Suppressor macrophage treated with lipopolysaccharide for 4 hours (primary cell): ENCODE measurements at regions not wholly inside any gene's neighbourhood (a gene's known extent, or its start where the extent isn't known, plus 50 kb on each side); places are given as distances from the start of the nearest gene placed in this dataset.
"Not testable (repeated sequence)": the region's sequence is repeated elsewhere in the genome, so short reads cannot be mapped to it uniquely, and the experiment has no call there.

Source experiments
- DNase-seq: peaks from one replicate; pipeline ENCODE4 v3.0.0-alpha.2; 2020

GRCh38 chr14:40072175-40072574 is 639.9 kb upstream of the FBXO33 start:
- no peak for DNase-seq

DNA sequence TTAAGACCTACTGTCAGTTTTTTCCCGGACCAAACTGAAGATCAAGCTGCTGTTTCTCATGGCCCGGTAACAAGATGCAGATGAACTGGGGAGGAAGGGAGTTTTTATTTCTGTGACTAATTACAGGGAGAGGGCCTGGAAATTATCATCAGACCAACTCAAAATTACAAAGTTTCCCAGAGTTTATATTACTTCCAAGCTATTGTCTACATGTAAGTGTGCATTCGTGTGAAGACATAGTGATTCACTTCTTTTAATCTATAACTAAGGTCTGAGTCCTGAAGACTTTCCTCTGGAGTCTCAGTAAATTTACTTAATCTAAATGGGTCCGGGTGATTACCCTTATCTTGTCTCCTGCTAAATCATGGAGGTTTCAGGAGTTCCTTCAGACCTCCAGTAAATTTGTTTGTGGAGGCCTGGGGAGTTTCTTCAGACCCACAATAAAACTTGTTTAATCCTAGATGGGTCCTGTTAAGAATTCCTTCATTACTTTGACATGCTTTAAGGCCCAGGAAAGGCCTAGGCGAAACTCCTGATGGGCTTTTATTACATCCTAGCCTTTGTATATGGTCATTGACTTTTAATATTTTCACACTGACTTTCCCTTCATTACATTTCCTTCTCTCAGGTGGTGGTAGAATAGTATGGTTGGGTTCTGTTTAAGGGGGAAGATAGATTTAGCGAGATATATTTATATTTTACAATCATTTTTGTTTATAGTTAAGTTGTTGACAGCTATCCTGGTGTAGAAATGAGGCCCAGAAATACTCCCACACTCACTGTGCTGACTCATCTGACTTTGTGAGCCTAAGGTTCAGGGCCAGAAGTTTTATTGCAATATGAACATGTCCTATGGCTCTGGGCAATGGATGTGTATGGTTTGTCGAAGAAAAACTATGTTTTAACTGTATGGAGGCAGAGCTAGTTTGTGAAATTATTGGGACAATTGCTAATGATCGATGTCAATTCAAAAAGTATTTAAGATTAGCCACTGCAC is 627.0 kb upstream of the FBXO33 start:
- DNase-seq = no peak

DNA sequence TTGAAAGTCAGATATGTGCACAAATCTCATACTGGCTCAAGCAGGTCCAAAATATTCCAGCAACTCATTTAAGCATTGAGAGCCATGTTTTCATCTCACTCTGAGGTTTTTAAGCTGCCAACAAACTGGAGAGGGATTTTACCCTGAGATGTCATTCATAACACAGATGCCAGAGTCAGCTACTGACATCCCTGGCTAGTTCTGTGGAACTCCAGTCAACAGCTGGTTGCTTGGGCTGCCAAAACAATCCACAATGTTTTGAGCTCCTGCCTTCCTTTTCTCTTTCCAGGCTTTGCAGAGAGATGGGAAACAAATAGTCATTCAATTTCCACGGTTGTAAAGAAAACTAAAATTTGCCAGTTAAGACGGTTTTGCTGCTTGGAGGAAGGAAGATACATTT is 621.2 kb upstream of the FBXO33 start:
- no peak for DNase-seq

DNA sequence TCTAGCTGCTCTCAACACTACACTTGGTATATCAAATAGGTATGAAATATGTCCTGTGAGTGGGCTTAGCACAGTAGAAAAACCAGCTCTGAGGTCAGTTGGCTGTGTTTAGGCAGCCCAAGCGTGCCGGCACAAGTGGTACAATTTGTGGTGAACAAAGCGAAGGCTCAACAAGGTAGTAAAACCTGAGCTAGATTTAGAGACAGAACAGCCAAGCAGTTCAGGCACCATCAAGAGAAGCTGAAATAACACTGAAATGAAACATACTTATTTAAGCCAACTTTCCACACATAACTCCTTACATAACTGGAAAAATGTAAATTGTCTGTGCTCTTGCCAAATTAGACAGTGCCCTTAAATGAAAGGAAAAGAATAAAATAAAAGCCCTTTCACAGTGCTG is 596.8 kb upstream of the FBXO33 start:
- DNase-seq = no peak

- no peak for DNase-seq
Measured at GRCh38 chr14:40025101-40025500, 592.9 kb upstream of the FBXO33 start.

GRCh38 chr14:40010961-40011360 is 578.7 kb upstream of the FBXO33 start:
- no peak for DNase-seq

- DNase-seq = no peak
Measured at GRCh38 chr14:40009771-40010170, 577.5 kb upstream of the FBXO33 start.

DNA sequence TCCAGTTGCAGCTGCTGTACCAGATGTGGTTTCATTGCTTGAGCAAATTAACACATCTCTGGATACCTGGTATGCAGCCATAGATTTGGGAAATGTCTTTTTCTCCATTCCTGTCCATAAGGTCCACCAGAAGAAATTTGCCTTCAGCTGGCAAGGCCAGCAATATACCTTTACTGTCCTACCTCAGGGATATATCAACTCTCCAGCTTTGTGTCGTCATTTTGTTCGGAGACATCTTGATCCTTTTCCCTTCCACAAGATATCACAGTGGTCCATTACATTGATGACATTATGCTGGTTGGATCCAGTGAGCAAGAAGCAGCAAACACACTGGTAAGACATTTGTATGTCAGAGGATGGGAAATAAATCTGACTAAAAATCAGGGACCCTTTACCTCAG is 576.1 kb upstream of the FBXO33 start:
- DNase-seq = not testable (repeated sequence)

DNA sequence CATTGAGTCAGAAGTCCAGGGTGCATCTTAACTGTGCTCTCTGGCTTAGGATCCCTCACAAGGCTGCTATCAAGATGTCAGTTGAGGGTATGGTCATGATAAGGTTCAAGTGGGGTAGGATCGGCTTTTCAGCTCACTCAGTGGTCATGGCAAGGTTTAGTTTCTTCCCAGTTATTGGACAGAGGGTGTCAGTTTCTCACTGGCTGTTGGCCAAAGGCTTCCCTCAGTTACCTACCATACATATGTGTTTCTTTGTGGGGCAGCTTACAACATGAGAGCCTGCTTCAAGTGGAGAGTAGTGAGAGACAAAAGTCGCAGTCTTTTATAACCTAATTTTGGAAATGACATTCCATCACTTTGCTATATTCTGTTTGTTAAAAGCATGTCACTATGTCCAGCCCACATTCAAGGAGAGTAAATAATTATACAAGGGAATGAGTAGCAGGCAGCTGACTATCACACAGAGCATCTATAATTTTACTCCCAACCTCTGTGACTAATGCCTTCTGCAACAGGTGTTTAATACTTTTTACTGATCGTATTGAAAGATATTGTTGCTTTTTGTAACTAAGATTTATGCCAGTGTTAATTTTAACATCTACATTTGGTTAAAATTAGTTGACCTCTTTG is 572.8 kb upstream of the FBXO33 start:
- DNase-seq = no peak

GRCh38 chr14:40003773-40004172 is 571.5 kb upstream of the FBXO33 start:
- DNase-seq = no peak

DNA sequence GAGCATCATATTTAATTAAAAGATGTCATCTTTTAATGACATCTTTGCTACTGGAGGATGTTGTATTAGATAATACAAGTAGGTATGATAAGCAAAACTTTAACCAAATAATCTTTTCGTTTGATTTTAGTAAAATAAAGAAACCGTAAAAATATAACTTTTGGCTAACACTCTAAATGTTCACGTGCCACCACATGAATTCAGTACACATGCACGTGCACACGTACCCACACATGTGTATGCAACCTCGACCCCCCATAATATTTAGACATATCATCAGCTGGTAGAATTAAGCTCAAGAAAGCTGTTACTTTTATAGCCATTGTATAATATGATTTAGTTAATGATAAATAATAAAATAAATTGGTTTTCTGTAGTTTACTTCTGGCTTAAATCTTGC is 566.6 kb upstream of the FBXO33 start:
- no peak for DNase-seq

- DNase-seq = no peak
Measured at GRCh38 chr14:39998114-39998513, 565.9 kb upstream of the FBXO33 start.

DNA sequence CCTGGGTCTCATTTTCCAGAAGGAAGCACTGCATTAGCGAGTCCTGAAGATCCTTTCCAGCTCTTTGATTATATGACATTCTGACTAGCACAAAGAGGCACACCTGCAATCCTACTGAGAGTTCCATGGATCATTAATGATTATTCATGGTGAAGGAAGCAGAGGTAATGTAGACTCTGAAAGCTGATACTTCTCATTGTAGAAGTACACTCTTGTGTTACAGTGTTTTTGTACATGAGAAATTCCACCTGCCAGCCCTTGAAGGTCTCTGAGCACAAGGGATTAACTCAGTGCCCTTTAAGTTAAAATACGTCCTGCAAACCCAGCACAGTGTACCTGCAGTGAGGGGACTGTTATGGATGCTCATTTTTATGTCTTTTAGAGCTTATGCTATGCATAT is 558.8 kb upstream of the FBXO33 start:
- DNase-seq = no peak

DNA sequence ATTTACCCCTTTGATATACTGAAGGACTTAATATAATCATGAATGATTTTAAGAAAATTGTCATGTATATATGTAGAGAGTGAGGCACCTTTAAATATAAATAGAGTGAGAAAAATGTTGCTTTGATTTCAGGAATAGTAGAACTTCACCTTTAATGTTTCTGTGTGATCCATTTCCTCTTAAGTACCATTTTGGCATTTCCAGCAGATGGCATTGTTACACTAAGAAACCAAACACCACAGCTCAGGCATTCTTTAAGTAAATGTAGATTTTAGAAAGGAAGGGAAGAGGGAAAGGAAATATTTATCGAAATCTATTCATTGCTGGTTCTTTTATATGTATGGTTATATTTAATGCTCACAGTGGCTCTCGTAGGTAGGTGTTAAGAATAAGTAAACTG is 556.7 kb upstream of the FBXO33 start:
- no peak for DNase-seq

- no peak for DNase-seq
Measured at GRCh38 chr14:39984323-39984722, 552.1 kb upstream of the FBXO33 start.

GRCh38 chr14:39977198-39977597 is 545.0 kb upstream of the FBXO33 start:
- no peak for DNase-seq

DNA sequence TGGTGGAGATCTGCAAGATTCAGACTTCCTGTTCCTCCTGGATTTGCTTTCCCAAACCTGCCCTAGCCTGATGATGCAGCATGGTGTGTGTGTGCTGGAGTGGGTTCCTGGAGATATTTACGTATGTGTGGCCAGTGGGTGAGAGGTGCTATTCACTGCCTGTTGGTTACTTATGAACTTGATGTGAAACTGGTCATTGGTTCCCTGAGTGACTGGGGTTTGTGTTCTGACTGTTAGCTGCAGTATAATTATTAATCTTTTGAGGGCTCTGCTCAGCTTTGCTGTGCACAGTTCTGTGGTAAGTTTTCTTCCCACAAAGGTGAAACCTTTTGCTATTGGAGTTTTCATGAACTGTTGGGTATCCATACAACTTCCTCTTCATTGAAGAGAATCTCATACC is 541.8 kb upstream of the FBXO33 start:
- no peak for DNase-seq

DNA sequence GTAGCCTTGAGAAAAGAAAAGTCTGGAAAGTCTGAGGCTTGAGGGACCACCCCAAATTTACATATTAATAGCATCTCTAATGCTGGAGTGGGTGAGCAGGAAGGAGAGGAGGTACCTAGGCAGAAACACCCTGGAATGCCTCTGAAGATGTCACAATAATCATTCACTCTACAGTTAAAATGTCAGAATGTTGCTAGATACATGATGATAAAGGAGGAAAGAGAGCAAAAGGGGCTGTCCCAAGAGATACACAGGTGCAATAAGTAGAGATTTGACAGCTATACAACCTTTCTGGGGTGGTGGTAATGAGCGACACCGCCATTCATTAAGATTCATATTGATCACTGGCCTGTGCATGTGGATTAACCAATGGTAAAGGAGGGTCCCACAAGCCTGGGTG is 540.5 kb upstream of the FBXO33 start:
- DNase-seq = no peak

DNA sequence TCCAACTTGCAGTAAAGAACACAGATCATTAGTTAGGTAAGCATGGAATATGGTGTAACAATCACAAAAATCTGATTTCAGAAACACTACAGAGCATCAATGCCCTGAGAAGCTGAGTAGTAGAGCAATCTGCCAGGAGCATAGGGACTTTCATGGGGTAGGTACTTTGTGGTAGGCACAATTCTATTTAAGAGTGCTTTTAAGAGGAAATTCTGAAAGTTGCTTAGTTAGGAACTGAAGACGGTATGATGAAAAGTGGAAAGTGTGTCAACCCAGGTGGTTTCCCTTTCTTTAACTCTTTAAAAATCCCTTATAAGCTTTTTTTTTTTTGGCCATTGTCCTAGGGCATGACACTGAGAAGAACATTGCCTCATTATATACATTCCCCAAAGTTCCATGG is 535.7 kb upstream of the FBXO33 start:
- DNase-seq = no peak

GRCh38 chr14:39957987-39958386 is 525.8 kb upstream of the FBXO33 start:
- DNase-seq = no peak

- DNase-seq = no peak
Measured at GRCh38 chr14:39957290-39957689, 525.1 kb upstream of the FBXO33 start.

DNA sequence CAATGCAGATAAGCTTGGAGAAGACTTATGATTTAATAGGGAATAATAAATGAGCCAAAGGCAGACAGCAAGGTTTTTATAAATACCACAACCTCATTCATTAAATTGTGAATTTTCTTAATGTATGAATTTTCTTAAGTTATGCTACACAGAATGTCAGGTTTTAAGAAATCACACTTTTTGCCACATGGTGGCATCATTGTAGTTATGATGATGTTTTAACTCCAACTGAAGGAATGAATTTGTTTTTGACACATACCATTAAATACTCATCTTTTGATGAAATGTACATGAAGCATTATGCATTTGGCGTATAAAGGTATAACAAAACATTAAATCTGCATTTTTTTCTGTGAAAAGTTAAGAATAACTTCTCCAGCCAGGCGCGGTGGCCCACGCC is 524.1 kb upstream of the FBXO33 start:
- DNase-seq = no peak

DNA sequence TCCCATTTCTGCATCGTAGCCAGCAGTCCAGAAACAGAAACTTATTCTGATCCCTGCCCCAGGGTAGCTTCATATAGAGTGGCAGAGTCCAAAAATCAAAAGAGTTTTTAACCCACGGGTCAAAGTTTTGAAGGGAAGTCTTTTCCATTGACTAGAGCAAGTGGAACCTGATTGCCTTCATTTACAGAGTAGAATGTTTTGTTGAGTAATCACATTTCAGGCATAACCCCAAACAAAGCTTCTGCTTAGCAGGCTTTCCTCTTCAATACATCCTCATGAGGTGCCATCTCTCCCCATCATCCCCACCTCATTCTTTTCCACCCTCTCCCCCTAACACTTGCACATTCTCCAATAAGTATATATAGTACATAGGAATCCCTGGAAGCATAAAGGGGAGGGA is 516.0 kb upstream of the FBXO33 start:
- DNase-seq = no peak

DNA sequence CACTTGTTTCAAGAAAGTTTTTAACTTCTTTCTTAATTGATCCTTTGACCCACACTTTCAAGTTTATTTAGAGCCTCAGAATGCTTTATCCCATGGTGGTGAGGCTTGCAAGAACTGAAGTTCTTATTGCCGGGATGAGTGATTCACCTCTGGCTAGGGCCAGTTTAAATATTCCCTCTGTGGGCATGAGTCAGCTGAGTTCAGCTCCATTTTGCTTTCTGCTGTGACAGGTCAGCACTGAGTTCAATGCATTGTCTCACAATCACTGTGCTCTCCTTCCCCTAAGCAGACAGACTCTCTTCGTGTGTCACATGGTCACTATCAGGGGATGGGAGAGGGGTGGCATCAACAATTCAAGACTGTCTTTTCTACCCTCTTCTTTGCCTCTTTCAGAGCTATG is 514.6 kb upstream of the FBXO33 start:
- DNase-seq = no peak

DNA sequence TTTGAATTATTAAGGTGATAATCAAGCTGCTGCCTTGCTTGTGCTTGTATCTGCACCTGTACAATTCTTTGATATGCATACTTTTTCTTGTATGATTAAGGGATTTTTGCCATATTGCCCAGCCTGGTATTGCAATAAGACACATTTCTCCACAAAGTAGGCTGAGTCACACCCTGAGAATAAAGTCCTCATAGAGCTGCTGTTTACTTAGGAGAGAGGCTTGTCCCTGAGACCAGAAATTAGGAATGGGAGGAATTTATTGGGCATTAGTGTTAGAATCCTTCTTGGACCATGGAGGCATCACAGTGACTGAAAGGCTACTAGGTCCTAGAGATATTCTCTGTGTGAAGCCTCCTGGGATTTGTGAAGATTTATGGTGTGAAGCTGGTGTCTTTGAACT is 506.8 kb upstream of the FBXO33 start:
- no peak for DNase-seq
